Left lung (tissue), 4 donors: ENCODE measurements at regions not wholly inside any gene's neighbourhood (a gene's known extent, or its start where the extent isn't known, plus 50 kb on each side); places are given as distances from the start of the nearest gene placed in this dataset.
A peak's percentile ranks its signal among the peaks of the same experiment; 100 is the strongest.

Experiments used
- ATAC-seq: fragments of 200-7000 bp; cut with Tn5 transposase; one replicate; pipeline ENCODE4 v1.9.1; 2020; ENCODE audit warnings: moderate library complexity
- DNase-seq, 4 donors: peaks; one replicate each; pipeline ENCODE4 v3.0.0-alpha.2; 2013 to 2020
- H3K27ac ChIP-seq, 2 donors: fragments of 200-600 bp; sonication (generic) in 1 of 2; one replicate each; pipeline versions ENCODE4 v1.5.0 to v1.8.0; 2020 to 2021
- H3K27me3 ChIP-seq, 2 donors: fragments of 200-600 bp; sonication (generic) in 1 of 2; one replicate each; pipeline versions ENCODE4 v1.5.0 to v1.8.0; 2020 to 2021
- H3K36me3 ChIP-seq, 2 donors: fragments of 200-600 bp; sonication (generic) in 1 of 2; one replicate each; pipeline versions ENCODE4 v1.5.0 to v1.8.0; 2020 to 2021
- H3K4me1 ChIP-seq, 2 donors: fragments of 200-600 bp; one replicate each; pipeline ENCODE4 v1.8.0; 2021
- H3K4me3 ChIP-seq, 2 donors: fragments of 200-600 bp; sonication (generic) in 1 of 2; one replicate each; pipeline versions ENCODE4 v1.5.0 to v1.8.0; 2020 to 2021; ENCODE audit warnings: mild to moderate bottlenecking in 1 of 2
- H3K9me3 ChIP-seq, 2 donors: fragments of 200-600 bp; sonication (generic) in 1 of 2; one replicate each; pipeline versions ENCODE4 v1.5.0 to v1.8.0; 2020 to 2021
- intact Hi-C, 2 donors: fragments of 100-400 bp; cut with DNase I; formaldehyde crosslinking; loops; one replicate each; pipeline versions ENCODE4 v1.11.2 to v1.14.2; 2022
- TF ChIP-seq, protein P1 (sequence below), 2 donors: fragments of 200-600 bp; sonication (generic) in 1 of 2; IDR thresholded peaks; one replicate each; pipeline versions ENCODE4 v1.5.0 to v1.8.0; 2021; ENCODE audit warnings: antibody characterized with exemption in 2 of 2
- donor health status: DM: no; HTN: yes; CAD: no.
- donor health status: DM: no; HTN: no; CAD: no.

DNA sequence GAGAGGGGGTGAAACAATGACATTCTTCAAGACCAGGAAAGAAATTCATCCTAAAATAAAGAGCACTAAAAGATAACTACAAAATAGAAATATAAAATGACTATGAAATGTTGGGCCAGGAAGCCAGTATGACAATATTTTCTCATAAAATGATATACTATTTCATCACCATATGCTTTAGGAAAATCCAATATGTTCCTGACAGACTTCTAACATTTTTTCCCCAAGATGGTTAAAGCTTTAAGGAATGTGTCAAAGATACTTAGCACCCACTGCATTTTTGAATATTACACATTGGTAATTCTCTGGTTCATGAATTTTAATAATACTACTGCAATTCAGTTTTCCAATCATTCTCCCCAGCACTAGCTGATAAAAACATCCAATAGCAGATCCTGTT is 87.7 kb upstream of the PLEKHG7 start:
- Histone ChIP-seq H3K4me1 (no peaks in the 10 kb centered on the region), H3K36me3 (no peaks in the 10 kb centered on the region), H3K4me3 (no peak overlapping the region), H3K27ac (no peak overlapping the region), H3K9me3 (no peaks in the 10 kb centered on the region), H3K27me3 (no peaks in the 10 kb centered on the region)
- intact Hi-C loops: no loop called here
- no peak for ATAC-seq
- no peak for DNase-seq
- TF ChIP-seq, protein P1, sequence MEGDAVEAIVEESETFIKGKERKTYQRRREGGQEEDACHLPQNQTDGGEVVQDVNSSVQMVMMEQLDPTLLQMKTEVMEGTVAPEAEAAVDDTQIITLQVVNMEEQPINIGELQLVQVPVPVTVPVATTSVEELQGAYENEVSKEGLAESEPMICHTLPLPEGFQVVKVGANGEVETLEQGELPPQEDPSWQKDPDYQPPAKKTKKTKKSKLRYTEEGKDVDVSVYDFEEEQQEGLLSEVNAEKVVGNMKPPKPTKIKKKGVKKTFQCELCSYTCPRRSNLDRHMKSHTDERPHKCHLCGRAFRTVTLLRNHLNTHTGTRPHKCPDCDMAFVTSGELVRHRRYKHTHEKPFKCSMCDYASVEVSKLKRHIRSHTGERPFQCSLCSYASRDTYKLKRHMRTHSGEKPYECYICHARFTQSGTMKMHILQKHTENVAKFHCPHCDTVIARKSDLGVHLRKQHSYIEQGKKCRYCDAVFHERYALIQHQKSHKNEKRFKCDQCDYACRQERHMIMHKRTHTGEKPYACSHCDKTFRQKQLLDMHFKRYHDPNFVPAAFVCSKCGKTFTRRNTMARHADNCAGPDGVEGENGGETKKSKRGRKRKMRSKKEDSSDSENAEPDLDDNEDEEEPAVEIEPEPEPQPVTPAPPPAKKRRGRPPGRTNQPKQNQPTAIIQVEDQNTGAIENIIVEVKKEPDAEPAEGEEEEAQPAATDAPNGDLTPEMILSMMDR (IDR thresholded peaks at IDR 0.05): no peak

DNA sequence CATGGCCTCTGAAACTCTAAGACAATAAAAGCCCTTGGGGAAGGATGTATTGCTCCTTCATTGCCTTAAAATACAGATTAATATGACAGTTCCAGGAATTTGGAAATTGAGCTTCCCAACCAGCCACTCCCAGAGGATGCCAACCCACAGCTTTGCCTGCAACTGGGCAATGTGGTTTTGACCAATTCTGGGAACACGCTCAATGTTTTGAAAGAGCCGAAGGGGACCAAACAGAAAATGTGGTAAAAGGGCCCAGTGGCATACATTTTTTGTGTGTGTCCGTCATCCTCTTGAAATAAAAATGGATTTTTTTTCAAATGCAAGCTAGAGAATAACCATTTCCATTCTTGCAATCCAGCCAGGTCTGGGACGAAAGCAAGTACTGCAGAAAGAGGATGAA is 88.3 kb upstream of the PLEKHG7 start:
- TF ChIP-seq, protein P1 (IDR thresholded peaks at IDR 0.05): no peak
- no peak for ATAC-seq
- Histone ChIP-seq H3K36me3 (no peaks in the 10 kb centered on the region), H3K4me3 (no peak overlapping the region), H3K4me1 (no peaks in the 10 kb centered on the region), H3K9me3 (no peaks in the 10 kb centered on the region), H3K27ac (no peak overlapping the region), H3K27me3 (no peaks in the 10 kb centered on the region)
- intact Hi-C loops: no loop called here
- no peak for DNase-seq

GRCh38 chr12:92614001-92614400 is 88.8 kb upstream of the PLEKHG7 start:
- no peak overlapping the region for H3K27ac ChIP-seq
- TF ChIP-seq, protein P1 (IDR thresholded peaks at IDR 0.05): no peak
- H3K4me1 ChIP-seq: no peaks in the 10 kb centered on the region
- no peak for DNase-seq
- intact Hi-C loops: no loop called here
- no peak overlapping the region for H3K4me3 ChIP-seq
- H3K36me3 ChIP-seq: no peaks in the 10 kb centered on the region
- no peak for ATAC-seq
- no peaks in the 10 kb centered on the region for H3K9me3 ChIP-seq
- no peaks in the 10 kb centered on the region for H3K27me3 ChIP-seq

GRCh38 chr12:92612611-92613010 is 90.2 kb upstream of the PLEKHG7 start:
- peaks cover 0 to 5% of the 10 kb centered on the region in 2 donors for H3K4me1 ChIP-seq
- intact Hi-C loops: no loop called here
- no peak overlapping the region for H3K4me3 ChIP-seq
- no peaks in the 10 kb centered on the region for H3K27me3 ChIP-seq
- no peaks in the 10 kb centered on the region for H3K9me3 ChIP-seq
- no peaks in the 10 kb centered on the region for H3K36me3 ChIP-seq
- no peak overlapping the region for H3K27ac ChIP-seq
- ATAC-seq (no peak), DNase-seq (no peak)
- TF ChIP-seq, protein P1 (IDR thresholded peaks at IDR 0.05): no peak

GRCh38 chr12:92608151-92609091 is 94.4 kb upstream of the PLEKHG7 start:
- intact Hi-C loops: no loop called here
- Histone ChIP-seq H3K27ac (no peak overlapping the region), H3K27me3 (no peaks in the 10 kb centered on the region), H3K4me3 (no peak overlapping the region), H3K9me3 (no peaks in the 10 kb centered on the region), H3K36me3 (no peaks in the 10 kb centered on the region), H3K4me1 (peaks cover 0 to 24% of the 10 kb centered on the region in 2 donors)
- DNase-seq: no peak
- peak; percentile 53 for ATAC-seq
- TF ChIP-seq, protein P1 (IDR thresholded peaks at IDR 0.05): peak in 1 of 2 donors; percentile 26
